ENCODE measurements at regions not wholly inside any gene's neighbourhood (a gene's known extent, or its start where the extent isn't known, plus 50 kb on each side); places are given as distances from the start of the nearest gene placed in this dataset.

DNA sequence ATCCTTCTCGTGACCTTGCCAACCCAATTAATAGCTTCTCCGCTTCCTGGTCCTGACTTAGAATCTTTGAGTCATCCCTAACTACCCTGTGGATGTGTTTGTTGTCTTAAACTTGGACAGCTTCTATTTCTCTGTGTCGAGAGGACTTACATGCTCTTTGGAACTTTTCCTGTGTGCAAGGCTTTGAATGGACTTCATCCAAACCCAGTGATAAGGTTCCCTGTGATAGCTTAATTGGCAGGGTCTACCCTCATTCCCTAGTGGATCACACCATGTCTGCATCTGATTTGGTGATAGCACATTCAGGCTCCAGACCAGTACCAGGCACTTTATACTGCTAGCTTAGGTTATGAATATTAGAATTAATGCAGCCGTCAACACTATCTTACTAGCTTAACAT, 378.2 kb upstream of the KAZN start:
- TF ChIP-seq, protein P1, sequence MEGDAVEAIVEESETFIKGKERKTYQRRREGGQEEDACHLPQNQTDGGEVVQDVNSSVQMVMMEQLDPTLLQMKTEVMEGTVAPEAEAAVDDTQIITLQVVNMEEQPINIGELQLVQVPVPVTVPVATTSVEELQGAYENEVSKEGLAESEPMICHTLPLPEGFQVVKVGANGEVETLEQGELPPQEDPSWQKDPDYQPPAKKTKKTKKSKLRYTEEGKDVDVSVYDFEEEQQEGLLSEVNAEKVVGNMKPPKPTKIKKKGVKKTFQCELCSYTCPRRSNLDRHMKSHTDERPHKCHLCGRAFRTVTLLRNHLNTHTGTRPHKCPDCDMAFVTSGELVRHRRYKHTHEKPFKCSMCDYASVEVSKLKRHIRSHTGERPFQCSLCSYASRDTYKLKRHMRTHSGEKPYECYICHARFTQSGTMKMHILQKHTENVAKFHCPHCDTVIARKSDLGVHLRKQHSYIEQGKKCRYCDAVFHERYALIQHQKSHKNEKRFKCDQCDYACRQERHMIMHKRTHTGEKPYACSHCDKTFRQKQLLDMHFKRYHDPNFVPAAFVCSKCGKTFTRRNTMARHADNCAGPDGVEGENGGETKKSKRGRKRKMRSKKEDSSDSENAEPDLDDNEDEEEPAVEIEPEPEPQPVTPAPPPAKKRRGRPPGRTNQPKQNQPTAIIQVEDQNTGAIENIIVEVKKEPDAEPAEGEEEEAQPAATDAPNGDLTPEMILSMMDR (IDR thresholded peaks at IDR 0.05) = no peak
- no peak for TF ChIP-seq EZH2 (IDR thresholded peaks at IDR 0.05; ENCODE audit: borderline replicate concordance, insufficient read depth, low read depth, low read length, poor library complexity, severe bottlenecking)

Measured in B cell (primary cell).